Naive B cell (primary cell): ENCODE measurements at regions not wholly inside any gene's neighbourhood (a gene's known extent, or its start where the extent isn't known, plus 50 kb on each side); places are given as distances from the start of the nearest gene placed in this dataset.

Experiments
- ATAC-seq, 2 donors: fragments of 150-1000 bp; cut with Tn5 transposase; 2 replicates each; pipeline ENCODE4 v1.10.0; 2021; ENCODE audit warnings: low read depth in 2 of 2, mild to moderate bottlenecking in 2 of 2, moderate library complexity in 2 of 2
- DNase-seq: peaks from one replicate; pipeline ENCODE4 v3.0.0; 2022
- H3K27ac Mint-ChIP-seq, 6 donors: one replicate each; pipeline ENCODE4 v1.8.0; 2020 to 2022; ENCODE audit warnings: mild to moderate bottlenecking in 6 of 6, mixed read lengths in 6 of 6, moderate library complexity in 5 of 6, inconsistent platforms in 2 of 6
- H3K27me3 Mint-ChIP-seq, 3 donors: one replicate each; pipeline ENCODE4 v1.8.0; 2021 to 2022; ENCODE audit warnings: mixed read lengths in 3 of 3, mild to moderate bottlenecking in 1 of 3
- H3K36me3 Mint-ChIP-seq, 2 donors: one replicate each; pipeline ENCODE4 v1.8.0; 2020 to 2022; ENCODE audit warnings: mixed read lengths in 2 of 2, inconsistent platforms in 1 of 2, mild to moderate bottlenecking in 1 of 2
- H3K4me1 Mint-ChIP-seq, 3 donors: one replicate each; pipeline ENCODE4 v1.8.0; 2020 to 2022; ENCODE audit warnings: mixed read lengths in 3 of 3, inconsistent platforms in 1 of 3, mild to moderate bottlenecking in 1 of 3, moderate library complexity in 1 of 3
- H3K4me3 Mint-ChIP-seq, 8 donors: one replicate each; pipeline ENCODE4 v1.8.0; 2020 to 2022; ENCODE audit warnings: mild to moderate bottlenecking in 8 of 8, mixed read lengths in 8 of 8, moderate library complexity in 8 of 8, inconsistent platforms in 2 of 8
- H3K9me3 Mint-ChIP-seq, 7 donors: one replicate each; pipeline ENCODE4 v1.8.0; 2020 to 2022; ENCODE audit warnings: mixed read lengths in 7 of 7, mild to moderate bottlenecking in 5 of 7, inconsistent platforms in 2 of 7, moderate library complexity in 1 of 7

DNA sequence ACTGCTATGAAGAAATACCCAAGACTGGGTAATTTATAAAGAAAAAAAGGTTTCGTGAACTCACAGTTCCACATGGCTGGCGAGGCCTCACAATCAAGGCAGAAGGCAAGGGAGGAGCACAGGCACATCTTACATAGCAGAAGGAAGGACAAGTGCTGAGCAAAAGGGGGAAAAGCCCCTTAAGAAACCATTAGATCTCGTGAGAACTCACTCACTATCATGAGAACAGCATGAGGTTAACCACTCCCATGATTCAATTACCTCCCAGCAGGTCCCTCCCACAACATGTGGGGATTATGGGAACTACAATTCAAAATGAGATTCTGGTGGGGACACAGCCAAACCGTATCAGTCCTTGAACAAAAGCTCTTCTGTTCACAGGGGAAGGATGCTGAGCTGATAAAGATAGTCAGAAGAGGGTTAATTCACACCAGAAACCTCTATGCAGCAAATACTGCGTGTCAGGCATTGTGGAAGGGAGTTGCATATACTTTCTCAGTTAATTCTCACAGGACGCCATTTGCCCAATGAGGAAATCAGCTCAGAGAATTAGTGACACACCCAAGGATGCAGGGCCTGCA lies 246.2 kb downstream of the FOXO1 start:
- Mint-ChIP-seq H3K4me3 (no peak overlapping the region), H3K9me3 (peaks cover 0 to 4% (median 0%) of the 10 kb centered on the region in 7 donors), H3K4me1 (peaks cover 29 to 56% (median 40%) of the 10 kb centered on the region in 3 donors), H3K27me3 (no peaks in the 10 kb centered on the region), H3K36me3 (no peaks in the 10 kb centered on the region), H3K27ac (peak overlapping the region in 2 of 6 donors; percentile 11 to 93)
- ATAC-seq (no peak), DNase-seq (no peak)

DNA sequence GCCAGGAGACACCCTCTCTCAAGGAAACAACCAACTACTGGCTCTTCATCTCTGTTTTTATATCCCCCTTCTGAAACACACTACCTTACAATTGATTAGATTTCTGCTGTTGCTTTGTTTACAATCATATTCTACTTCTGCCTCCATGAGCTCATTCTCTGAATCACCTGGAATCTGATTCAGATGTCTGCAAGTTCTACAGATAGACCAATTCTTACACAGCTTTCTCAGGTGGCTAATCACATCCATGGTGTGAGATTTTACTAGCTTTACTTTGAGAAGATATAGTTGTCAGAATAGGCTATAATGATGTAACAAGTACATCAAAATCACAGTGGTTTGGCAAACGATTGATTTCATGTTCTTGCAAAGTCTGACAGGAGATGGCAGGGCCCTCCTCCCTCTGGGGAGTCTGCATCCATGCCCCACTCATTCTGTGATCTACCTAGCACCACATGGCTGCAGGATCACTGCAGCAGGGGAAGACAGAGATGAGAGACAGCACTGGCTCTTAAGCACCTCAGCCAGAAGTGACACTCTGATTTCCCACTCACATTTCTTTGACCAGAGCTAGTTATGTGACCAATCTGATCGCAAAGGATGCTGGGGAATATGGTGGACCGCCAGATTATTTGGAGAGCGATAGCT lies 243.7 kb downstream of the FOXO1 start:
- no peaks in the 10 kb centered on the region for H3K36me3 Mint-ChIP-seq
- ATAC-seq (no peak), DNase-seq (no peak)
- H3K27ac Mint-ChIP-seq: peak overlapping the region in 3 of 6 donors; percentile 15 to 55 (median 21)
- peak overlapping the region in 2 of 8 donors; percentile 2 to 65 for H3K4me3 Mint-ChIP-seq
- peaks cover 28 to 47% (median 31%) of the 10 kb centered on the region in 3 donors for H3K4me1 Mint-ChIP-seq
- no peaks in the 10 kb centered on the region for H3K27me3 Mint-ChIP-seq
- peaks cover 0 to 2% (median 0%) of the 10 kb centered on the region in 7 donors for H3K9me3 Mint-ChIP-seq

- ATAC-seq: no peak
- Mint-ChIP-seq H3K27me3 (no peaks in the 10 kb centered on the region), H3K36me3 (no peaks in the 10 kb centered on the region), H3K9me3 (no peaks in the 10 kb centered on the region), H3K4me1 (peaks cover 51 to 69% (median 61%) of the 10 kb centered on the region in 3 donors), H3K4me3 (no peak overlapping the region), H3K27ac (peak overlapping the region in 2 of 6 donors; percentile 20 to 64)
- DNase-seq: no peak
Observed at GRCh38 chr13:40428354-40428753, 238.1 kb downstream of the FOXO1 start.

- DNase-seq: no peak
- peak overlapping the region in 4 of 8 donors; percentile 32 to 72 (median 60) for H3K4me3 Mint-ChIP-seq
- H3K27ac Mint-ChIP-seq: peak overlapping the region in 5 of 6 donors; percentile 37 to 88 (median 72)
Observed at GRCh38 chr13:40429706-40430545, 236.5 kb downstream of the FOXO1 start.

GRCh38 chr13:40432018-40432978 lies 234.1 kb downstream of the FOXO1 start:
- Mint-ChIP-seq H3K36me3 (no peaks in the 10 kb centered on the region), H3K27me3 (no peaks in the 10 kb centered on the region), H3K27ac (peak overlapping the region; percentile 80 to 97 (median 94)), H3K4me3 (peak overlapping the region; percentile 50 to 89 (median 80)), H3K9me3 (no peaks in the 10 kb centered on the region), H3K4me1 (peaks cover 59 to 96% (median 78%) of the 10 kb centered on the region in 3 donors)
- DNase-seq: peak; percentile 74
- peak; percentile 81 to 82 for ATAC-seq

More at GRCh38 chr13:40429706-40430545, 236.5 kb downstream of the FOXO1 start:
- Mint-ChIP-seq H3K36me3 (no peaks in the 10 kb centered on the region), H3K4me1 (peaks cover 59 to 77% (median 74%) of the 10 kb centered on the region in 3 donors), H3K27me3 (no peaks in the 10 kb centered on the region), H3K9me3 (no peaks in the 10 kb centered on the region)
- ATAC-seq: peak; percentile 15 to 18

GRCh38 chr13:40433001-40433400 lies 233.4 kb downstream of the FOXO1 start:
- Mint-ChIP-seq H3K9me3 (no peaks in the 10 kb centered on the region), H3K36me3 (no peaks in the 10 kb centered on the region), H3K4me3 (peak overlapping the region in 7 of 8 donors; percentile 35 to 89 (median 79)), H3K27ac (peak overlapping the region; percentile 51 to 97 (median 94)), H3K27me3 (no peaks in the 10 kb centered on the region), H3K4me1 (peaks cover 59 to 96% (median 85%) of the 10 kb centered on the region in 3 donors)
- ATAC-seq (no peak), DNase-seq (no peak)

- peaks cover 60 to 96% (median 85%) of the 10 kb centered on the region in 3 donors for H3K4me1 Mint-ChIP-seq
- peak; percentile 64 for DNase-seq
- ATAC-seq: peak; percentile 67 to 70
- peak overlapping the region; percentile 53 to 95 (median 94) for H3K27ac Mint-ChIP-seq
- peak overlapping the region; percentile 19 to 89 (median 69) for H3K4me3 Mint-ChIP-seq
- H3K9me3 Mint-ChIP-seq: no peaks in the 10 kb centered on the region
- H3K36me3 Mint-ChIP-seq: no peaks in the 10 kb centered on the region
- no peaks in the 10 kb centered on the region for H3K27me3 Mint-ChIP-seq
Observed at GRCh38 chr13:40433577-40433976, 232.9 kb downstream of the FOXO1 start.

- DNase-seq (no peak), ATAC-seq (no peak)
- Mint-ChIP-seq H3K36me3 (no peaks in the 10 kb centered on the region), H3K4me3 (peak overlapping the region; percentile 33 to 89 (median 70)), H3K9me3 (no peaks in the 10 kb centered on the region), H3K4me1 (peaks cover 63 to 96% (median 85%) of the 10 kb centered on the region in 3 donors), H3K27me3 (no peaks in the 10 kb centered on the region), H3K27ac (peak overlapping the region; percentile 80 to 95 (median 87))
Observed at GRCh38 chr13:40434516-40435397, 231.7 kb downstream of the FOXO1 start.

GRCh38 chr13:40438022-40438680 lies 228.3 kb downstream of the FOXO1 start:
- no peak for ATAC-seq
- Mint-ChIP-seq H3K36me3 (no peaks in the 10 kb centered on the region), H3K27ac (peak overlapping the region; percentile 64 to 97 (median 96)), H3K27me3 (no peaks in the 10 kb centered on the region), H3K9me3 (no peaks in the 10 kb centered on the region), H3K4me1 (peaks cover 47 to 93% (median 68%) of the 10 kb centered on the region in 3 donors), H3K4me3 (peak overlapping the region in 7 of 8 donors; percentile 2 to 91 (median 78))
- no peak for DNase-seq

- peaks cover 48 to 93% (median 71%) of the 10 kb centered on the region in 3 donors for H3K4me1 Mint-ChIP-seq
Observed at GRCh38 chr13:40438999-40439797, 227.2 kb downstream of the FOXO1 start.

DNA sequence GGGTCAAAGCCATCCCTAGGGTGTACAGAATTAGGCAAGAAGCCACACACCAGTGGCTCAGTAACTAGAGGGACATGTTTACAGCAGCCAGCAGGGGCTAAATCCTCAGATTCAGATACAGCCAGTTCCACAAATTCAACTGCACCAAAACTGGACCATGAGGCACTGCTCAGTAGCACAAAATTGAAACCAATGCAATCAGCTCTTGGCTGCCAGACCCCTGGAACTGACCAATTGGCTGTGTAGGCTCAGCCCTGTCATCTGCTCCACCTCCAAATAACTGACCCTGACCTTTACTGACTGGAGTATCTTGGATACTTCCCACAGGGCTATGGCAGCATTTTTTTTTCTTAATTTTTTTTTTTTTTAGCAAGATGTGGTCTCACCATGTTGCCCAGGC lies 226.5 kb downstream of the FOXO1 start:
- Mint-ChIP-seq H3K9me3 (no peaks in the 10 kb centered on the region), H3K27me3 (no peaks in the 10 kb centered on the region)

More at GRCh38 chr13:40438999-40439797, 227.2 kb downstream of the FOXO1 start:
- H3K4me3 Mint-ChIP-seq: peak overlapping the region; percentile 48 to 91 (median 78)
- no peaks in the 10 kb centered on the region for H3K36me3 Mint-ChIP-seq
- DNase-seq (no peak), ATAC-seq (peak; percentile 69 to 70)
- peak overlapping the region; percentile 93 to 97 (median 96) for H3K27ac Mint-ChIP-seq
- H3K9me3 Mint-ChIP-seq: no peaks in the 10 kb centered on the region
- no peaks in the 10 kb centered on the region for H3K27me3 Mint-ChIP-seq

More for the DNA sequence above, 226.5 kb downstream of the FOXO1 start:
- peak overlapping the region; percentile 93 to 97 (median 96) for H3K27ac Mint-ChIP-seq
- no peaks in the 10 kb centered on the region for H3K36me3 Mint-ChIP-seq
- ATAC-seq (peak; percentile 34 to 45), DNase-seq (no peak)
- H3K4me1 Mint-ChIP-seq: peaks cover 49 to 93% (median 72%) of the 10 kb centered on the region in 3 donors
- H3K4me3 Mint-ChIP-seq: peak overlapping the region in 6 of 8 donors; percentile 48 to 91 (median 78)
